ENCODE measurements at regions not wholly inside any gene's neighbourhood (a gene's known extent, or its start where the extent isn't known, plus 50 kb on each side); places are given as distances from the start of the nearest gene placed in this dataset.
"Not testable (repeated sequence)": the region's sequence is repeated elsewhere in the genome, so short reads cannot be mapped to it uniquely, and the experiment has no call there.

DNA sequence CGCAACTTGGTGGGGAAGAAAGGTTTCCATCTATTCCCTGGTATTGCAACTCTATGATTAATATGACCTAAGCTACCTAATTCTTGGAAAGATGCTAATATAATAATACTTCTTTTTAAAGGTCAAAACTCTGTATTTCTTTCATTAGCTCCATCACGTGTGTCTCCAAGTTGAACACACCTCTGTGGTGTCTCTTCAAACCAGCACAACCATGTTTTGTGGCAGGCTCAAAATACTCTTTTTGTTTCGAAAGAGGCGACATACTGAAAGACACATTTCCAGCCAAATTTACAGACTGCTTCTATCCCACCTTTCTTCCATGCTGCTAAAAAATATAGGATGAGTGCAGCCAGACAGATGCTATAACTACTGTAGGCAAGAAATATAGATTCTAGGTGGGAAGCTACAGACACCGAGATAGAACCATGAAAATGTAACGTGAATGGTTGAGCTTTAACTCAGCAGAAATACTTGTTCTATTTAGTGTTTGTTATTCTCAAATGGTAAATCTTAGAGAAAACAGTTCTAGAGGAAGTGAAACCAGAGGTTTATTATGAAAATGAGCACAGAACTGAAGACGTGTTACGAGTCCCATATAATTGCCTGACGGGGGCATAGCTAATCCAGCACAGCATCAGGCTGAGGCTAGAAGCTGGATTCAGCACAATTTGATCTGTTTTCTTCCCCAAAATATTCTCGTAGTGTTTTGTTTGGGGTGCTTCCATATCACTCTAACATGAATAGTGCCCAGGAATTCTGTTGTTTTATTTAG is 991.5 kb upstream of the FANCL start:
- DNase-seq (ENCODE audit: insufficient read length, low spot score) (no peak), FAIRE-seq (no peak)
- TF ChIP-seq, protein P1, sequence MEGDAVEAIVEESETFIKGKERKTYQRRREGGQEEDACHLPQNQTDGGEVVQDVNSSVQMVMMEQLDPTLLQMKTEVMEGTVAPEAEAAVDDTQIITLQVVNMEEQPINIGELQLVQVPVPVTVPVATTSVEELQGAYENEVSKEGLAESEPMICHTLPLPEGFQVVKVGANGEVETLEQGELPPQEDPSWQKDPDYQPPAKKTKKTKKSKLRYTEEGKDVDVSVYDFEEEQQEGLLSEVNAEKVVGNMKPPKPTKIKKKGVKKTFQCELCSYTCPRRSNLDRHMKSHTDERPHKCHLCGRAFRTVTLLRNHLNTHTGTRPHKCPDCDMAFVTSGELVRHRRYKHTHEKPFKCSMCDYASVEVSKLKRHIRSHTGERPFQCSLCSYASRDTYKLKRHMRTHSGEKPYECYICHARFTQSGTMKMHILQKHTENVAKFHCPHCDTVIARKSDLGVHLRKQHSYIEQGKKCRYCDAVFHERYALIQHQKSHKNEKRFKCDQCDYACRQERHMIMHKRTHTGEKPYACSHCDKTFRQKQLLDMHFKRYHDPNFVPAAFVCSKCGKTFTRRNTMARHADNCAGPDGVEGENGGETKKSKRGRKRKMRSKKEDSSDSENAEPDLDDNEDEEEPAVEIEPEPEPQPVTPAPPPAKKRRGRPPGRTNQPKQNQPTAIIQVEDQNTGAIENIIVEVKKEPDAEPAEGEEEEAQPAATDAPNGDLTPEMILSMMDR (IDR thresholded peaks at IDR 0.05; ENCODE audit: insufficient read depth, missing control alignments), result no peak

- not testable (repeated sequence) for DNase-seq (ENCODE audit: insufficient read length, low spot score); FAIRE-seq
Measured at GRCh38 chr2:59226362-59226761, 985.2 kb upstream of the FANCL start.

GRCh38 chr2:59223742-59224141 is 982.6 kb upstream of the FANCL start:
- TF ChIP-seq, protein P1 (IDR thresholded peaks at IDR 0.05; ENCODE audit: insufficient read depth, missing control alignments), result no peak
- FAIRE-seq, result no peak
- no peak for DNase-seq (ENCODE audit: insufficient read length, low spot score)

DNA sequence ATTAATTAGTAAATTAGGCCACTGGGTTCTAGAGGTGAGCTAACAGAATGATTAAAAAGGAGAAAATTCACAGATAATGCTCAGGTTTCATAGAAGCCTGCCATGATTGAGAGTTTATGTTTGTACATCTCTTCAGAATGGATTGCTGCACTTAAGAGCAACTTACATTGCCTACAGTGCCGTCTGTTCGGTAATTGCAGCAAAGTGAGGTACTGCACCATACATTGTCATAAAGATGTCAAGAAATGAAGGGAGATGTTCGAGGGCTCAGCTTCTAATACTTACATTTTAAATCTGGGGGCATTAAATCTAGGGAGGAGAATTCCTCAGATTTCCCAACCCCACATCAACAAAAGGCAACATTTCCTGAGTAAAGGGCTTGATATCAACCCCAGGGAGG is 976.2 kb upstream of the FANCL start:
- DNase-seq (ENCODE audit: insufficient read length, low spot score), result no peak
- TF ChIP-seq, protein P1 (IDR thresholded peaks at IDR 0.05; ENCODE audit: insufficient read depth, missing control alignments), result no peak
- no peak for FAIRE-seq

DNA sequence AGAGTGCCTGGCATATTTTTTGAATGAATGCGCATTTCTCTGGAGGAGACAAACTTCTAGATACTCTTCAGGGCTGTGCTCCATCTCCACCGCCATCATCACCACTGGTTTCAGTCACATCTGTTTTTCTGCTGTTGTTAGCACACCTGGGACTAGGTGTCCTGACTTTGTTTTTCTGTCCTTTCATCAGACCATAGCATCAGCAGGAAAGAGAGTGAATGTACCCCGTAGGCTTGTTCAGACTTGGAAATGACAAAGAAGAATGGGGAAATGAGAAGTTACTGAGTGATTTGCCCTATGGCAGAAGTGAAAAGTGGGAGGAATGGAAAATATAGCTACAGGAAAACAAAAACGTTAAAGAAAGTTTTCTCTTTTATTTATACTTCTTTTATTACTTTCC is 965.2 kb upstream of the FANCL start:
- DNase-seq (ENCODE audit: insufficient read length, low spot score), result no peak
- TF ChIP-seq, protein P1 (IDR thresholded peaks at IDR 0.05; ENCODE audit: insufficient read depth, missing control alignments), result no peak
- FAIRE-seq, result no peak

DNA sequence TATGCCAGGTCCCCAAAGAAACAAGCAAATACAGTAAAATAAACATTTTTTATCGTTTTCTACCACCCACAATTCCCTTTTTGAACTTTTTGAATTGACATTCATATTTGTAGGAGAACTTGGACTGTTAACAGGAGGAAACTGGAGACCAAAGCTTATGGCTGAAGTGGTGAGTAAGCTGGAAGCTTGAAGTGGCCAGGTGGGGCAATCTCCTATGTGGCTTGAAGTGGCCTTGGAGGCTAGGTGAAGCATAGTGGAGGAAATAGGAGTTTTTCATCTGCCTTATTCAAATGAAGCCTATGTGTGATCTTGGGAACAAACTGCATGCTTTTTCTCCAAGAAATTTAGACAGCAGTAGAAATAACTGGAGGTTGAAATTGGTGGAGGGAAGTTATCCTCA is 962.9 kb upstream of the FANCL start:
- FAIRE-seq (no peak), DNase-seq (ENCODE audit: insufficient read length, low spot score) (no peak)
- TF ChIP-seq, protein P1 (IDR thresholded peaks at IDR 0.05; ENCODE audit: insufficient read depth, missing control alignments), result no peak

GRCh38 chr2:59196491-59196890 is 955.4 kb upstream of the FANCL start:
- no peak for FAIRE-seq
- DNase-seq (ENCODE audit: insufficient read length, low spot score), result no peak
- TF ChIP-seq, protein P1 (IDR thresholded peaks at IDR 0.05; ENCODE audit: insufficient read depth, missing control alignments), result no peak
